T1000 (cell line): ENCODE measurements at regions not wholly inside any gene's neighbourhood (a gene's known extent, or its start where the extent isn't known, plus 50 kb on each side); places are given as distances from the start of the nearest gene placed in this dataset.
"Not testable (repeated sequence)": the region's sequence is repeated elsewhere in the genome, so short reads cannot be mapped to it uniquely, and the experiment has no call there.

Experiments used
- DNase-seq: peaks from one replicate; lab custom pipeline; 2025; ENCODE audit warnings: mixed read lengths; lab: John Stamatoyannopoulos, UW

DNA sequence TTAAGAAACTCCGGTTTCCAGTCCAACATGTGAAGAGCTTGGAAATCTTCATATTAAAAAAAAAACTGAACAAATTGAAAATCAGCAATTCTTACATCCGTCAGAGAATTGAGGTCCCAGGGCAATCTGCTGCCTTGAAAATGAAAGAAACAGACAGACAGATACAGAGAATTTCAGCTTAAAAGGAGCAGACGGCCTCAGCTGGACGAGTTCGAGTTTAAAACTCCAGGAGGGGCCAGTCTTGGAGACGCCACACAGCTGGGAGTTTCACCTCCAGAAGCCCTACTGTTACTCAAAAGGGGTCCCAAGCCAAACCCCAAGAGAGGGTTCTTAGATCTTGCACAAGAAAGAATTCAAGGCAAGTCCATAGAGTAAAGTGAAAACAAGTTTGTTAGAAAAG, 226.5 kb upstream of the ARL4C start:
- DNase-seq, result no peak

DNA sequence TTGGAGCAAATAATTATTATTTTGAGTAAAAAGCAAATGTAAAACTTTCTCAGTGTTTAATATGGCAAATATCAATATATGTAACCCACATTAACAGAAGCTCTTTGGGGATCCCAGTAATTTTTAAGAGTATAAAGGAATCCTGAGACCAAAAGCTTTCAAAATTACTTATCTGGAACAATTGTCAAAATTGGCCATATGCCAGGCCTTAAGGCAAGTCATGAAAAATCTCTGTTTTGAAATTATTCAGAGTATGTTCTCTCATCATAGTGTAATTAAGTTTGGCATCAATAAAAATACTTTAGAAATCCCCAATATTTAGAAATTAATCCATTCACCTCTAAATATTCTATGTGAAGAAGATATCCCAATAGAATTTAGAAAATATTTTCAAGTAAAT, 225.3 kb upstream of the ARL4C start:
- DNase-seq, result no peak

DNA sequence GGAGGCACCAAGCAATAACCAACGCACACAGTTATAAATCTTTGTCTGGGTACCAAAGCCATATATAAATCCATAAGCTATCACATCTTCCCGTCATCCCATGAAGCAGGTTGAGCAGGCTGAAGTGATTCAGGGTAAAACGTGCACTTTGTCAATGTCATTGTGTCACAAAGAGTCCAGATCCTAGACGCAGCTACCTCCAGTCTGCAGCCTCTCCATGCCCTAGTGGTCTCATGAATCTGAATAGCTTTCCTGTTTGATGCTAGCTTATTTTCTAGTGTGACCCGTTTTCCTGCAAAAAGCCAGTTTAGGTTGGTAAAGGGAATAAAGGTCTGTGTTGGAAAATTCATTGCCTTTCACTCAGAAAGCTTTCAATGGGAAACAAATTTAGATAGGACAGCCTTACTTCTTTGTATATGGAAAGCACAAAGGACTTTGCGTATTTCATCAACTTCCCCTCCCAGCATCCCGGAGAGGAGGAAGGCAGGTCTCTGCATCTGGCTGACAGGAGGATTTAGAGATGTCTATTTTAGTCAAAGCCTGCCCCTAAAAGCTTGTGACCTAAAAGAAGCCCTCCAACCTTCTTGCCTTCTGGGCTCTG, 222.3 kb upstream of the ARL4C start:
- no peak for DNase-seq

DNA sequence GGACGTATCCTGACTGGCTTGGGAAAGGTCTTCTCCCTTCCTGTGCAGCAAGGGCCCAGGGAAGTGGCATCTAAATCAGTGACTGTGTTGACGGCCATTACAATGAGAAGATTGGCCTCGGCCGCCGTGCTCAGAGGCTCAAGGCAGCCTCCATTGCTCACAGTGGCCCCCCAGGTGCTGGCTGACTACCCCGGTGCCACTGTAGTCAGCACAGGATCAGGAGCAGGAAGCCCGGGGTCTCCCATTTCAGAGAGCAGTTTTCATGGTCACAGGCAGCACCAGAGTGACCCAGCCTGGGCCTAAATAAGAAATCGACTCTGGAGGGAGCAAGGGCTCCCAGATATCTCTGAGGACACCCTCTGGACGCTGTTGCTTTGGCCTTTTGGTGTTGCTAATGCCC, 219.4 kb upstream of the ARL4C start:
- DNase-seq, result no peak

DNA sequence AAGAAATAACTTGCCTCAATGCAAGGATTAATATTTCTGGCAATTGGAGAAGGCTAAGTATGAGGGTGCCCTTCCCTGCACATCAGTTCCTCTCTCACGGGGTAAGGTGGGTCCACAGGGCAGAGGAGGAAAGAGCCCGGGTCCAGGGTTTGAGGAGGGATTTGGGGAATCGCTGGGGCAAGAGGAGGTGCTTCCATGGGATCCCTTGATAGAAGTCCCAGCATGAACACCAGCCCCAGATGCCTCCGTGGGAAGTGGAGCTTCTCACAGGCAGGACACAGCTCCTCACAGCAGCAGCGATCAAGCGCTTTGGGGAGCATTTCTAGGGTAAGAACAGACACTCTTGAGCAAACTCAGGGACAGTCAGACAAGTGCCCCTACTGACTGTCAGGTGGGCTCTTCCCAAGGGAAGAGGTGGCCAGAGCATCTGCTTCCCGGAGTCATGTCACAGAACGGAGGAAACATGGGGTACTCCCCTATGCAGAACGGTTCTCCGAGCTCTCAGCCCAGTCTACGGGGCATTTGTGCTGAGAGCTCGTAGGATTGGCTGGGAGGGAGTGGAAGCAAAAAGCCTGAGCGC, 218.9 kb upstream of the ARL4C start:
- no peak for DNase-seq

DNA sequence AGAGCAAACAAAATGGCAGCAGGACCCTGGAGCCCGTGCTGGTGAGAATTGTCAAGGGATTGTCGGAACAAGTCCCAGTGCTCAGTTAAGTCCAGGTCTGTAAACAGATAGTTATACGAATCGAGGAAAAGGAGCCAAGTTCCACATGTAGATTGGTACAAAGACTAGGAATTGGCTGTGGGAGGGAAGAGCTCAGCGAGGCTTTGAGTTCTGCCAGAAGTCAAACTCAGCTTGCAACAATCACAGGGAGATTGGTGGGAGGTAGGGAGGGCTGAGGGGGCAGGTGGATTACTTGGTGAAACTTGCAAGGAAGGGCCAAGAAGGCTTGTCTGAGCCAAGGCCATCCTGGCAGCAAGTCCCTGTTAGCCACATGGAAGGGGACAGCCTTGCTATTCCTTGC, 217.8 kb upstream of the ARL4C start:
- DNase-seq, result no peak

DNA sequence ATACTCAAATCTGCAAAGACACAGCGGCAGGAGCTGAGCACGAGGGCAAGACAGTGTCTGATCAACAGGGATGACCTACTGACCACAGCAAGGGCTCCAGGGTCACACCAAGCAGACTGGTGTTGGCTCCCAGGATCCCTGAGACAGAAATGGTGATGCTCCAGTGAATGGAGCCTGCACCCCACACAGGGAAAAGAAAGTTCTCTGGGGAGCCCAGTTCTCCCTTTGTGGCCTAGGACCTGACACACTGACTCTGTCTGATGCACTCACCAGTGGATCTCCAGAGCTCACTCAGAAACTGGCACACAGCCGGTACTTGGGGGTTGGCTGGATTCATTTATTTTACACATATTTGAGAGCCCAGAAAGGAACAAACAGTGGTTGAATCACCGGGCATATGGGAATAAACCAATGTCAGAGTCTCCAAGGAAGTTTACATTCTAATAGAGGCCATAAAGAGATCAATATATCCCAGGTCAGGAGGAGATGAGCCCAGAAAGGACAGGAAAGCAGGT, 215.6 kb upstream of the ARL4C start:
- no peak for DNase-seq

DNA sequence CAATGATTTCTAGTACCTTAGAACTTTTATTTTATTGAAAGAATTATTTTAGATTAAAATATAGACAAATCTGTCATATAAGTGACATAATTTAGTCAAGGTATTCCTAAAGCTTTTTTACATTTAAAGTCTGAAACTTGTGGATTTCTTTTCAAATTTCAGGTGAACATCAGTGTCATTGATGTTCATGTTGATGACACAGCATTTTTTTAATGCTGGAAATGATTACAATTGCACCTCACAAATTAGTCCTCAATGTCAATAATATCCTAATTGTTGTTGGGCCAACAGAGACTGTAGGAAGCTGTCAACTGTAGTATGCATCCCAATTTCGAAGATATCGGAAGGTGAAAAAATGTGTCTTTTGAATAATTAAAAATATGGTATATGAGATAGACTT, 214.4 kb upstream of the ARL4C start:
- DNase-seq, result no peak

DNA sequence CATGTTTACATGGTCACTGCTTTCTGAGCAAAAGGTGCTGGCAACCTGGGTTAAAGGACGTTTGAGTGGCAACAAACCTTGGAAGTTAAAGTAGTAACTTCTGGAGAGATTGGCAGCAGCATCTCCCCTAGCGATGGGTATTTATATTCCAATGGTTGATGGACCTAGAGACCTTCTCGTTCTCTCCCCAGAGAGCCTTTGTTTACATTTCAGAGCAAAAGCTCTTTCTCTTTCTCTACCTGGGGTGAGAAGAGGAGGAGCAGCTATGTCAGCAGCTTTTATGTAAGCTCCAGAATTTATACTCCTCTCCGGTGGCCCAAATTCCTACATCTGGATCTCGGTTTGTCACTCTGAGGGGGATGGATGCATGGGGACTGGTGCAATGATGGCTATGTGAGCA, 213.7 kb upstream of the ARL4C start:
- DNase-seq, result no peak

DNA sequence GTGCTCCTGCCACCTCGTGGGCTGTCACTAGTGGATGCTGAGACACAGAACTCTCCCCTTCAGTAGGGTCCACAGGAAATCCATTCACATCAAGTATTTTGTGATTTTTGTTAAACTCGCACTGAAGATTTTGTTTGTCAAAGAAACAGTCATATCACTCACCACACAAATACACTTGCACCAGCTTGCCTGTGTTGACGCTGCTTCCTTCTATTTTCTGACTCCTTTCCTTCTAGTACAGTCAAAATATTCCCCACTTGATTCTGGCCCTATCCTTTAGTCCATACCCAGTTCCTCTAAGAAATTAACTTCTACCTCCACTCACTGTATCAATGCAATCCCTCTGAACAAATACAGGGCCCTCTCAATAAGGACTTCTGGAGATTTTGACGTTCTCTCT, 213.2 kb upstream of the ARL4C start:
- DNase-seq, result no peak

DNA sequence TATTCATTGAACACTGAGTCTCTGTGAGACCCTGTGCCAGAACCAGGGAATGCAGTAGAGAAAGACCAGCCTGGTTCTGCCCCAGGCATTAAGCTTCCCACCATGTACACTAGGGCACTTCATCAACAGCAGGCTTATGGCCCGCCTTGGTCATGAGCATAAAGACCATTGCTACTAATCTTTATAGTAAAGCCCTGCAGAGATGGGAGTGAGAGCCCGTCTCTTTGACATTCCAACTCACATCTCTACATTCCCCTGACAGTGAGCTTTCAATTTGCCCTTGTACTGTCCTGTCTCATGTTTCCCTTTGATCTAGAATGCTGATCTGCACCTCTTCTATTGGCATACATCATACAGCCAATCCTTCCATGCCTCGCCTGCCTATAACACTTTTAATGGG, 211.8 kb upstream of the ARL4C start:
- no peak for DNase-seq

DNA sequence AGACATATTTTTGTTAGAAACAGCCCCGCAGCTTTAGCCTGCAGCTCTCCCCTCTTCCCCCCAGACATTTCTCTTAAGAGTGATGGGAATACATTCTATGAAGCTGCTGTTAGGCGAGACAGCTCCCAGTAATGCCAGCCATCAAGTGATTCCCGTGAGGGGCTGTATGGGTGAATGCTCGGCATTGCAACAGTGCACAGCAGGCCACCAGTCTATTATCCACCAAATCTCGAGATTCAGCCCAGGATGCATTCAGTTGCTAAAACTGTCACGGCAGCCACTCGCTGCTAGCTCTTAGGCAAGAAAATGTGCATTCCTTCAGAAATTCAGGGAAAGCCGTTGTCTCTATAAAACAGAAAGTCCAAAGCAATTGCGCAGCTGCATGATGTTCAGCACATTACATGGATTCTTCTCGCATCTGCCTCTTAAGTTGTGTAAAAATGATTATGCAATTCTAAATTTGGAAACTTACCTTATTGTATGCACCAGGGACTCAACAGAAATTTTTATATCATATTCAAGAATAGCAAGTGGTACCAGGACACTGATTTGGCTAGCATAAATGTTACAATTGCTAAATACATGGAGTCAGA, 211.3 kb upstream of the ARL4C start:
- no peak for DNase-seq

DNA sequence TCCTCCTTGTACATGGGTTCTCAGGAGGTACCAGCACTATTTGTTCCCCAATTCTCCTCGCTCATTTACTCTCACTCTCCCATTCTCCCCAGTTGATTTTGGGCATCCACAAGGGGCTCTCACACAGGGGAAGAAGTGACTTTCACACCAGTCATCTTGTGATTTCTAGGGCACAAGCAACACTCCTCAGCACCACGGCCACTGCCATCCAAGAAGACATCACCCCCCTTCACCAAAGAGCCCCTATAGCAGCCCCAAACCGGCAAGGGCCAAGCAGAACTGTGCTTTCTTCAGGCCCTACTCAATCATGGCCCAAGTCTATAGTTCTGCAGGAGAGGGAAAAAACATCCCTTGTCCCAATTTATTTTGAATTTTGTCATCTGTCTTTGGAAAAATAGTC, 209.2 kb upstream of the ARL4C start:
- no peak for DNase-seq

DNA sequence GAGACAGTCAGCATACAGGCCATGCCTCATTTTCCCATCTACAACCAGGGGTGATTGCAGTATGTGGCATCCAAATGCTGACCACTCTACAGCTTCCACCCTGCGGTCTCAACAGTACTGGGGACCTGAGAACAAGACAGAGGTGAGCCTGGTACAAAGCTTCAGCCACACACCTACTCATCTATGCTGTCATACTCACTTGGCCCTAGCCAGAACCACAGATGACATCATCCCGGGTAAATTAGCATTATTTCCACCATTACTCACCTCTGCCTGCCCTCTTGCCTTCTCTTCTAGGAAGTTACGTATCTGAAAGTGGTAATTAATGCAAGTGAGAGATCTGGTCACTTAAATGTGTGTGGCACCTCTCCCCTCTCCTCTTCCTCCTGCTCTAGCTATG, 208.2 kb upstream of the ARL4C start:
- DNase-seq, result peak; percentile 7

DNA sequence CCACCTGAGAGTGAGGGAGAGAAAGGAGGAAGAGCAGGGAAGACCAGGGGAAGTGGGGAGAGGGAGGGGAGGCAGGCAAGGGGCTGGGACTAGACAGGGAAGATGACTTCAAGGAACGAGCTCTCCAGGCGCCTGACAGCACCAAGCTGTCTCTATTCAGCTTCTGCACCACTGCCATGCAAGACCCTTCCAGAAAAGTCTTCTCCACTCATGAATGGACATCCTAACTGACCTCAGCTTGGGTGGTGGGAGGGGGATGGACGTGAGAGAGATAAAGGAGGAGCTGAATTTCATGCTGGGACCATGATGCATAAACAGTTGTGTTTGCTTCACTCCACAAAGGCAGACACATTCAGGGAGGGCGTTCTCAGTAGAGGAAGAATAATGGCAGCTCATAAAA, 206.4 kb upstream of the ARL4C start:
- DNase-seq, result no peak

DNA sequence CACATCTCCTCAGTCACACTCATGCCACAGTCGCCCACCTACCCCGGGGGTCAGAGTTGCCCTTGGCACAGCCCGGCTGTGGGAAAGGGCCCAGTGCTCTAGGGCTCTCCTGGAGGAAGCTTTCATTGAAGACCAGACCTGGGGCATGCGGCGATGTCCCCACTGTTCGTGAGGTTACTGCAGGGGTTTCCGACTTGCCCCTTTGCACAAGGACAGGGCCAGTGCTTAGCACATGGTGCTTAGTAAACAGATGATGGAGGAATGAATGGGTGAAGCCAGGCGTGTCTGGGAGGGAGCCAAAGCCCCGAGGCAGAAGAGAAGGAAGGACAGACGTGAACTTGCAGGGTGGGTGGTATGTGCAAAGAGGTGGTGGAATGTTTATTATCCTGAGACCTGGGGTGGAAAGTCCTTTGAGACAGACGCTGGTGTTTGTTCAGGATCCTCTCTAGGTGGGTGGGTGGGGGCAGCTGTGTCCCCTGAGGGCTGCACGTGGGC, 205.9 kb upstream of the ARL4C start:
- DNase-seq, result no peak

DNA sequence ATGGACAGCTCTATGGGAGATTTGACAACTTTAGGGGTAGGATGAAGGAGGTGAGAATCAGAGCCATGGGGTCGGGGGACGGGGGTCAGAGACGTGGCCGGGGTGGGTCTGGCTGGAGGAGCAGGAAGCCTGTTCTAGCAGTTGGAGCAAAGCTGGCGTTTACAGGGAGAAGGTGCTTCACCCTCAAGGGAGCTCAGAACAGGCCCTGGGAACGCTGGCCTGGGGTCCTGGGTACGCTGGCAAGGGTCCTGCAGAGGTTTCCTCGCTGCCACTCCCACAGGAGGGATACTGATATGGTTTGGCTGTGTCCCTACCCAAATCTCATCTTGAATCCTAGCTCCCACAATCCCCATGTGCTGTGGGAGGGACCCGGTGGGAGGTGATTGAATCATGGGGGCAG, 205.0 kb upstream of the ARL4C start:
- DNase-seq, result no peak

DNA sequence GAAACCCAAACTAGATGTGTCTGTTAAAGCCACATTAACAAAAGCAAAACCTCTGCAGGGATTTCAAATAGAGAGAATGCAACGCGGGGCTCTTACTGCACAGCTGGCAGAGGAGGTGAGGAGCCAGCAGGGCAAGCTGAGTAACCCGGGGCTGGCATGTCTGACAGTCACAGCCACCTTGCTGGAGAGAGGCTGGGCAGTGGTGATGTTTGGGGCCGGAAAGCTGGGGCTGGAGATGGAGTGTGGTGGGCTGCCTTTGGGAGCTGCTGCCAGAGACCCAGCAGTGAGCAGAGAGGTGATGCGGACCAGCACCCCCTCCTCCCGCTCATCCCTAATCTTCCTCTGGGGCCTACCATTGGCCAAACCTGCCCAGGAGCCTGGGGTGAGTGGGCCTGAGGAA, 204.5 kb upstream of the ARL4C start:
- no peak for DNase-seq

DNA sequence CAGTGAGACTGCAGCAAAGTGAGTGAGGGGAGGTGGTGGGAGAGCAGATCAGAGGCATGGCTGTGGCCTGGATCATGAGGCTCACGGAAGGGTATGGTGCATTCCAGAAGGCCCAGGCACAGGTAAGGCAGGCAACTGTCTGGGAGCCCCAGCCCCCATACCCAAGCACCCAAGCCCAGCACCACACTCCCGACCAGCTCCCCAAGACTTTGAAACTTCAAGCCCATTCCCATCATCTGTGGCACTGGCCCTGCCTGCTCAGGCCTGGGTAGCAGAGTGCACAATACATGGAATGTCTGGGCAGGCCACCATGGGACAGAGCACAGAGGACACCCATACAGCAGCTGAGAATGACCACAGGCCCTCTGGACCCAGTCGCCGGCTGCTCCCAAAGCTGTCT, 202.6 kb upstream of the ARL4C start:
- DNase-seq, result no peak

DNA sequence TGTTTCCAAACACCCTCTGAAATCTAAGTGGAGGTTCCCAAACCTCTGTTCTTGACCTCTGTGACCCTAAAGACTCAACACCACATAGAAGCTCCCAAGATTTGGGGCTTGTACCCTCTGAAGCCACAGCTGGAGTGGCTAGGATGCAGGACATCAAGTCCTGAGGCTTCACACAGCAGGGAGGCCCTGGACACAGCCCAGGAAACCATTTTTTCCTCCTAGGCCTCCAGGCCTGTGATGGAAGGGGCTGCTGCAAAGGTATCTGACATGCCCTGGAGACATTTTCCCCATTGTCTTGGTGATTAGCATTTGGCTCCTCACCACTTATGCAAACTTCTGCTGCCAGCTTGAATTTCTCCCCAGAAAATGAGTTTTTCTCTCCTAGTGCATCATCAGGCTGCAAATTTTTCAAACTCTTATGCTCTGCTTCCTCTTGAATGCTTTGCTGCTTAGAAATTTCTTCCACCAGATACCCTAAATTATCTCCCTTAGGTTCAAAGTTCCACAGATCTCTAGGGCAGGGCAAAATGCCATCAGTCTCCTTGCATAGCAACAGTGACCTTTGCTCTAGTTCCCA, 200.5 kb upstream of the ARL4C start:
- not testable (repeated sequence) for DNase-seq

DNA sequence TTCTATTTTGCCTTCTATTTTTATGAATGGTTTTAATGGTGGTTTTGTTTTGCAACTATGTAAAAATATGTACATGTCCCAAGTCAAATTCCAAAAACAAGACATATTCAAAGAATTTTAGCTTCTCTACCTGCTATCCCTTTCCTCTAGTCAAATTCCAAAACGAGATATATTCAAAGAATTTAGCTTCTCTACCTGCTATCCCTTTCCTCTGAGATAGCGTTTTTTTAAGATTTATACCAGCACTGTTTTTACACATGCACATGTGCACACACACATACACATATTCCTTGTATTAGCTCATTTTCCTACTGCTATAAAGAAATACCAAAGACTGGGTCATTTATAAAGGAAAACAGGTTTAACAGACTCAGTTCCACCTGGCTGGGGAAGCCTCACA, 199.1 kb upstream of the ARL4C start:
- no peak for DNase-seq

DNA sequence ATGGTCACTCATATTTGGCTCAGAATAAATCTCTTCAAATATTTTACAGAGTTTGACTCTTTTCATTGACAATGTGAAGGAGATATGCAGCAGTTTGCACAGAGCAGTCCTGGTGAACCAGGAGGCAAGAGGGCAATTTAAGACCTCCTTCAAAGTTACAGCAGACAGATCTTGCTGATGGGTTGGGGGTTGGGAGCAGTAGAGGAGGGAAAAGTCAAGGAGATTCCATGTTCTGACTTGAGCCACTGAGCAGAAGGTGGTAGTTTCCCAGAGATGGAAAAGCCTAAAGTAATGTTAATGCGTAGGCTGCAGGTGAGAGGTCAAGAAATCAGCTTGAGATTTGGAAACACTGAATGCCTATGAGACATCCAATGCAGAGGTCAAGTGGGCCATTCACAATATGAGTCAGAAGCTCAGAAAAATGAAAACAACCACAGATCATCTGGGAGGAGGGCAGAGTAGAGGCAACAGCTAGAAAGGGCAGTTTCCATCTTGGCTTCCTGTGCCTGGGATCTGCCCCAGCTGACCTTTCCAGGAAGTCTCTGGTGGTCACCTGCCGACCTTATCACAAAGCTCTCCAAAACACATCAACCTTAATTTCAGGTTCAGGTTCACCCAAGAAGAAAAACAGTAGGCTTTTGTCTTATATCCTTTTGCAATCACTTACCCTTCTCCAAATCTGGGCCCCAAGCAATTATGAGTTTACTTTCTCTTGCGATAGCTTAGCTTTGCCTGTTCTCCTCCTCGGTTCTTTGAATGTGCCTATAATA, 197.5 kb upstream of the ARL4C start:
- DNase-seq, result no peak
